GM20000 (cell line): ENCODE measurements at regions not wholly inside any gene's neighbourhood (a gene's known extent, or its start where the extent isn't known, plus 50 kb on each side); places are given as distances from the start of the nearest gene placed in this dataset.

Experiments
- DNase-seq: peaks from one replicate; pipeline ENCODE4 v3.0.0; 2012; ENCODE audit warnings: low spot score
- TF ChIP-seq, protein P1 (sequence below): IDR thresholded peaks from 2 replicates; pipeline ENCODE4 v1.5.1; 2012; ENCODE audit warnings: mild to moderate bottlenecking, control low read depth; ENCODE audit errors: extremely low read depth, missing control alignments

DNA sequence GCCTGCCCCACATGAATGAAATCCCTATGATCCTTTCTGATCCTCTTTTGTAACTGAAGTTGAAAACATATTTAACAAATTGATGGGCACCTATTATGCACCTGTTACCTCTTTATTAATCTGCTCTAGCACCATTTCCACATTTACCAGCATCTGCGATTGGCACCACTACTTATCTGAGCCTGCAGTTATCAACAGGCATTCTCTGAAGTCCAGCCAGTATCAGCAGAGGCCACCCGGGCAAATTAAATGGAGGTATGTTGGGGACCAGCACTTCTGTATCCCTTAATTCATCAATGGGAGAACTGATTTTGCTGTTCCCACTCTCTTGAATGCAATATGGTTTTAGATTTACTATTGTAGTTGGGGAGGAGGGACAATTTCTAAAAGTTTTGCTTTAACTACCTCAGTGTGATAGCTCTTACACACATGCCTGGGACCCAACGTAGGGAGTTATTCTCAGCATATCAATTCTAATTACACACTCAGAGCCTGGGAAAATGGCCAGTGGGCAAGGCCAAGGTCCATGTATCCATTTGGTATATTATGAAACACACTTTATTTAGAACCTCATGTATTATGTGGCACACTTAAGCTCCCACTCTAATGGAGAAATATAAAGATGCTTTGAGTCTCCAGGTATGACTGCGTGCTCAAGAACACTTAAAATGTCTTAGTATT lies 1927.1 kb upstream of the PCDH7 start:
- TF ChIP-seq, protein P1, sequence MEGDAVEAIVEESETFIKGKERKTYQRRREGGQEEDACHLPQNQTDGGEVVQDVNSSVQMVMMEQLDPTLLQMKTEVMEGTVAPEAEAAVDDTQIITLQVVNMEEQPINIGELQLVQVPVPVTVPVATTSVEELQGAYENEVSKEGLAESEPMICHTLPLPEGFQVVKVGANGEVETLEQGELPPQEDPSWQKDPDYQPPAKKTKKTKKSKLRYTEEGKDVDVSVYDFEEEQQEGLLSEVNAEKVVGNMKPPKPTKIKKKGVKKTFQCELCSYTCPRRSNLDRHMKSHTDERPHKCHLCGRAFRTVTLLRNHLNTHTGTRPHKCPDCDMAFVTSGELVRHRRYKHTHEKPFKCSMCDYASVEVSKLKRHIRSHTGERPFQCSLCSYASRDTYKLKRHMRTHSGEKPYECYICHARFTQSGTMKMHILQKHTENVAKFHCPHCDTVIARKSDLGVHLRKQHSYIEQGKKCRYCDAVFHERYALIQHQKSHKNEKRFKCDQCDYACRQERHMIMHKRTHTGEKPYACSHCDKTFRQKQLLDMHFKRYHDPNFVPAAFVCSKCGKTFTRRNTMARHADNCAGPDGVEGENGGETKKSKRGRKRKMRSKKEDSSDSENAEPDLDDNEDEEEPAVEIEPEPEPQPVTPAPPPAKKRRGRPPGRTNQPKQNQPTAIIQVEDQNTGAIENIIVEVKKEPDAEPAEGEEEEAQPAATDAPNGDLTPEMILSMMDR, result no peak
- no peak for DNase-seq

DNA sequence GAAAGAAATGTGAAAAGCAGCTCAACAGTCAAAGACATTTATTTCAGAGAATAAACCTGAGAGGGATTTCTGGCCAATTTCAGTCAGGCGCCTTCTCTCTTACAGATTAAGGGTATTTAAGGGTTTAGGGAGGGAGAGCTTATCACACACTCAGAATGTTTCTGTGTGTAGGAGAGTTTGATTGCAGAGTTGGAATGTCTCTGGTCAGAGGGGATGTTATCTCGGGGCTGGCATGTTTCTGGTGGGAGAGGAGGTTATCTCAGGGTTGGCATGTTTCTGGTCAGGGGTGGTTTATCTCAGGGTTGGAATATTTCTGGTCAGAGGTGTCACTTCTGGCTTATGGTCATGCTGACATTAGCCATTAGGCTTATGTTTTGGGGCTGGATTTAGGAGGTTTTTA lies 1920.5 kb upstream of the PCDH7 start:
- TF ChIP-seq, protein P1, result no peak

DNA sequence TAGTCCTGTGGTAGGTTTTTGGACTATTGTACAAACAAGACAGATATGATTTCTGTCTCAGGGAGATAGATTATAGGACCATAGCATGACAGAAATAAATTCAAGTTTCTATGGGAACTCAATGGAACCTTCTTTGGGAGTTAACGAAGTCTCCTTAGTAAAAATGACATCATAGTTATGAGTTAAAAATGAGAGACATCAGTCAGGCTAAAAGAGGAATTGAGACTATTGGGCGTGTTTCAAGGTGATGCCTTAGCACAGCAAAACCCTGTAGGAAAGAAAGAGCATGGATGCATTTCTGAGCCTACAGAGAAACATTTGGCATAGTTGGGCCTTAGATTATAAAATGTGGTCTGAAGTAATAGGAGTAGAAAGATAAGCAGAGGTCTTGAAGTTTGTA lies 1909.1 kb upstream of the PCDH7 start:
- DNase-seq, result no peak
- TF ChIP-seq, protein P1, result no peak

More for the DNA sequence above, 1920.5 kb upstream of the PCDH7 start:
- DNase-seq, result no peak

DNA sequence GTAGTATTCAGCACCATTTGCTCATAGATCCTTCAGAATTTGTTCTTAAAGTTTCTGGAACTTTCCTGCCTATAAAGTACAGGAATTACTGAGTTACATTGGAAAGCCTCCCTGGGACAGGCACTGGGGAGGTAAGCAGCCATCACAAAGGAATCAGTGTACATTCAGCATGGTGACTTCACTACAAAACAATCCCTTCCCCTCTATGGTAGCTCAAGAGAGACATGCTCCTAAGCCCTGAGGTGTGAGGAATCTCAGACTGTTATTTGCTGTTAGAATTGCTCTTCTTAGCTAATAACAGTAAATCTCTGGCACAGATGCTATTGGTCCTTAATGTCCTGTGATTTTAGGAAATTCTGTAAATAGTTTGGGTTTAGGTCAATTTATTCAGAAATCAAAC lies 1898.0 kb upstream of the PCDH7 start:
- TF ChIP-seq, protein P1, result no peak
- no peak for DNase-seq

DNA sequence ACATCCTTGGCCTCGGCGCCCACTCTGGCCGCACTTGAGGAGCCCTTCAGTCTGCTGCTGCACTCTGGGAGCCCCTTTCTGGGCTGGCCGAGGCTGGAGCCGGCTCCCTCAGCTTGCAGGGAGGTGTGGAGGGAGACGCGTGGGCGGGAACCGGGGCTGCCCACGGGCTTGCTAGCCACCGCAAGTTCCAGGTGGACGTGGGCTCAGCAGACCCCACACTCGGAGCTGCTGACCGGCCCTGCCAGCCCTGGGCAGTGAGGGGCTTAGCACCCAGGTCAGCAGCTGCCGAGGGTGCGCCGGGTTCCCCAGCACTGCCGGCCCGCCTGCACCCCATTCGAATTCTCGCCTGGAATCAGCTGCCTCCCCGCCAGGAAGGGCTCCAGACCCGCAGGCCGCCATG lies 1892.3 kb upstream of the PCDH7 start:
- DNase-seq, result no peak
- TF ChIP-seq, protein P1, result no peak

DNA sequence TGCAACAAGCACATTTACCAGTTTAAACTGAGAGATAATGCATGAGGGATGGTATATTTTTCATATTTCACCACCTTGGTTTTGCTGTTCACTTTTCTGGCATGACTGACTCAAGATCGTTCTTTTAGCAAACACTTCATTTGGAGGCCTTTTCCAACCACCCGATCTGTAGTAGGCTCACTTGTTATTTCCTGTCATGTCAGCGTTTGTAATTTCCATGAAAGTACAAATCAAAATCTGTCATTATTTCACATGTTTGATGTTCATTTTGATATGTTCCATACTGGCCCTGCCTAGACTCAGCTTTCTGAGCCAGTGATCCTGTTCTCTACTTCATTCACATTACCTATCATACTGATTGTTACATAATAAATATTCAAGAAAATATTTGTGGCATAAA lies 1888.3 kb upstream of the PCDH7 start:
- TF ChIP-seq, protein P1, result no peak
- no peak for DNase-seq

DNA sequence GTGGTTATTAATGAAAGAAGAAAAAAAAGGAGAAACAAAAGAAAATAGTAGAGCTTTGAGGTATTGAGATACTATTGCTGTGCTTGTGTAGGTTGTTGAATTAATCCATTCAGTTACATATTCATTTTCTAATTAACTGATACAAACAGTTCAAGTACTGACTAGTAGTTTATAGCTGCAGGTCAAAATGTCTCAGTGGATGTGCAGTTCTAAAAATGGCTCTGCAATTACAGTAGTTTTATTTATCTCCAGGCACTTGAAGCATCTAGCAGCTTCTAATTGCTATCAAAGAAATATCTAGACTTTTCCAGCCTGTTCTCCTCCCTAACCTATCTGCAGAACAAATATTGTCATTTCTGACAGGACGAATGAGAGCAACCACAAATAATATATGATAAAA lies 1887.7 kb upstream of the PCDH7 start:
- TF ChIP-seq, protein P1, result no peak
- no peak for DNase-seq
